Breast epithelium (tissue), 4 donors: ENCODE measurements at regions not wholly inside any gene's neighbourhood (a gene's known extent, or its start where the extent isn't known, plus 50 kb on each side); places are given as distances from the start of the nearest gene placed in this dataset.

ENCODE experiments used
- DNase-seq, 2 donors: peaks; one replicate each; pipeline ENCODE4 v3.0.0-alpha.2; 2019; ENCODE audit warnings: low spot score in 2 of 2
- H3K27ac ChIP-seq, 2 donors: fragments of 200-600 bp; sonication (generic) in 1 of 2; one replicate each; pipeline ENCODE4 v1.5.1; 2016 to 2019; ENCODE audit warnings: mild to moderate bottlenecking in 1 of 2
- H3K27me3 ChIP-seq, 2 donors: fragments of 200-600 bp; sonication (generic) in 1 of 2; one replicate each; pipeline versions ENCODE4 v1.5.1 to v1.6.0; 2017 to 2019; ENCODE audit warnings: control low read depth in 1 of 2, mild to moderate bottlenecking in 1 of 2
- H3K36me3 ChIP-seq: fragments of 200-600 bp; one replicate; pipeline ENCODE4 v1.5.1; 2019
- H3K4me1 ChIP-seq, 2 donors: fragments of 200-600 bp; sonication (generic); one replicate each; pipeline ENCODE4 v1.5.1; 2016 to 2019; ENCODE audit warnings: control low read depth in 1 of 2
- H3K4me3 ChIP-seq, 3 donors: fragments of 200-600 bp; sonication (generic); 1 replicate in 2 of 3; 2 replicates in 1 of 3; pipeline ENCODE4 v1.5.1; 2016 to 2019; ENCODE audit warnings: mild to moderate bottlenecking in 3 of 3, moderate library complexity in 2 of 3
- H3K9me3 ChIP-seq, 2 donors: fragments of 200-600 bp; sonication (generic) in 1 of 2; one replicate each; pipeline ENCODE4 v1.5.1; 2016 to 2019; ENCODE audit warnings: control low read depth in 1 of 2
- POLR2A ChIP-seq: fragments of 450-650 bp; IDR thresholded peaks from one replicate; pipeline ENCODE4 v1.6.1; 2016; ENCODE audit warnings: antibody characterized with exemption, mild to moderate bottlenecking, moderate library complexity
- POLR2AphosphoS5 ChIP-seq, 3 donors: sonication (generic); formaldehyde crosslinking; IDR thresholded peaks; one replicate each; pipeline ENCODE4 v1.6.1; 2017; ENCODE audit warnings: antibody characterized with exemption in 3 of 3
- intact Hi-C: fragments of 100-400 bp; cut with DNase I; formaldehyde crosslinking; loops from one replicate; pipeline ENCODE4 v1.15.1; 2023; ENCODE audit warnings: low total_unique reads
- TF ChIP-seq, protein P1 (sequence below), 3 donors: fragments of 450-650 bp; IDR thresholded peaks; one replicate each; pipeline ENCODE4 v1.5.1; 2016 to 2017; ENCODE audit warnings: antibody characterized with exemption in 3 of 3, mild to moderate bottlenecking in 3 of 3, moderate library complexity in 3 of 3

- TF ChIP-seq POLR2A = no peak
- TF ChIP-seq, protein P1, sequence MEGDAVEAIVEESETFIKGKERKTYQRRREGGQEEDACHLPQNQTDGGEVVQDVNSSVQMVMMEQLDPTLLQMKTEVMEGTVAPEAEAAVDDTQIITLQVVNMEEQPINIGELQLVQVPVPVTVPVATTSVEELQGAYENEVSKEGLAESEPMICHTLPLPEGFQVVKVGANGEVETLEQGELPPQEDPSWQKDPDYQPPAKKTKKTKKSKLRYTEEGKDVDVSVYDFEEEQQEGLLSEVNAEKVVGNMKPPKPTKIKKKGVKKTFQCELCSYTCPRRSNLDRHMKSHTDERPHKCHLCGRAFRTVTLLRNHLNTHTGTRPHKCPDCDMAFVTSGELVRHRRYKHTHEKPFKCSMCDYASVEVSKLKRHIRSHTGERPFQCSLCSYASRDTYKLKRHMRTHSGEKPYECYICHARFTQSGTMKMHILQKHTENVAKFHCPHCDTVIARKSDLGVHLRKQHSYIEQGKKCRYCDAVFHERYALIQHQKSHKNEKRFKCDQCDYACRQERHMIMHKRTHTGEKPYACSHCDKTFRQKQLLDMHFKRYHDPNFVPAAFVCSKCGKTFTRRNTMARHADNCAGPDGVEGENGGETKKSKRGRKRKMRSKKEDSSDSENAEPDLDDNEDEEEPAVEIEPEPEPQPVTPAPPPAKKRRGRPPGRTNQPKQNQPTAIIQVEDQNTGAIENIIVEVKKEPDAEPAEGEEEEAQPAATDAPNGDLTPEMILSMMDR (IDR thresholded peaks at IDR 0.05) = no peak
- TF ChIP-seq POLR2AphosphoS5 (IDR thresholded peaks at IDR 0.05) = no peak
- intact Hi-C loops = no loop called here
Observed at GRCh38 chr2:128432423-128432822, 113.8 kb upstream of the HS6ST1 start.

DNA sequence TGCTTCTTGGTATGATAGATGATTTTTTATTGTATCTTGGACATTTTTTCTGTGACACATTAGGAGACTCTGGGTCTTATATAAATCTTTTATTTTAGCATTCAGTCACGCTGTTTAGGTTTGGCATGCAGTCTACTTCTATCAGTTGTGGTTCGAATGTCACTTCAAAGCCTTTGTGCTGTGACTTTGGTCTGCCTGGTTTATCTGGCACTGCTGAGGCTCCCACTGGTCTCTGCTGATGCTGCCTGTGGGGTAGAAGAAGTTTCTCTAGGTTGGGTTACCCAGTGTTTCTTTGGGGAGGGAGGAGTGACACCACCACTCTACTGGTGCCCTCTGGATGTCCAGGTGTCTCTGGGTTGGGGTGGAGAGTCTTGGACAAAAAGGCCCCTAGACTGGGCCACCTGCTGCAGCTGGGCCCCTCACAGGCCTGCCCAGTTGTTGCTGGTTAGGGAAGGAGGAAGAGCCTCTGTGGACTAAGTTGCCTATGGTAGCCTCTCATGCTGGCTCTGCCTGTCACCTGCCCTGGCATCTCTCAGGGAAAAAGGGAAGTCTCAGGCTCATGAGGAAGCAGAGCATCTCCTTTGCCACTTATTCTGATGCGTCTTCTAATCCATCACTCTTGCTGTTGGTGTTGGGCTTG, 115.4 kb upstream of the HS6ST1 start:
- Histone ChIP-seq H3K27me3 (no peaks in the 10 kb centered on the region), H3K9me3 (peaks cover 0 to 10% of the 10 kb centered on the region in 2 donors), H3K4me3 (no peak overlapping the region), H3K36me3 (no peaks in the 10 kb centered on the region), H3K4me1 (no peaks in the 10 kb centered on the region), H3K27ac (no peak overlapping the region)
- peak in 1 of 2 donors; percentile 14 for DNase-seq
- TF ChIP-seq, protein P1 (IDR thresholded peaks at IDR 0.05) = no peak
- TF ChIP-seq POLR2A = no peak
- no peak for TF ChIP-seq POLR2AphosphoS5 (IDR thresholded peaks at IDR 0.05)
- intact Hi-C loops = no loop called here

More at GRCh38 chr2:128432423-128432822, 113.8 kb upstream of the HS6ST1 start:
- Histone ChIP-seq H3K4me3 (no peak overlapping the region), H3K9me3 (peaks cover 0 to 12% of the 10 kb centered on the region in 2 donors), H3K4me1 (no peaks in the 10 kb centered on the region), H3K36me3 (no peaks in the 10 kb centered on the region), H3K27me3 (no peaks in the 10 kb centered on the region), H3K27ac (no peak overlapping the region)
- DNase-seq = no peak

- intact Hi-C loops = no loop called here
- no peak overlapping the region for H3K4me3 ChIP-seq
- no peaks in the 10 kb centered on the region for H3K9me3 ChIP-seq
- no peak overlapping the region for H3K27ac ChIP-seq
- H3K4me1 ChIP-seq = peaks cover 0 to 3% of the 10 kb centered on the region in 2 donors
- DNase-seq = no peak
- no peaks in the 10 kb centered on the region for H3K36me3 ChIP-seq
- no peaks in the 10 kb centered on the region for H3K27me3 ChIP-seq
- no peak for TF ChIP-seq POLR2A
Observed at GRCh38 chr2:128435576-128436478, 117.2 kb upstream of the HS6ST1 start.

GRCh38 chr2:128436479-128437203, 118.0 kb upstream of the HS6ST1 start:
- peaks cover 0 to 8% of the 10 kb centered on the region in 2 donors for H3K4me1 ChIP-seq
- TF ChIP-seq POLR2AphosphoS5 (IDR thresholded peaks at IDR 0.05) (no peak), POLR2A (no peak)
- TF ChIP-seq, protein P1 (IDR thresholded peaks at IDR 0.05) = no peak
- H3K36me3 ChIP-seq = no peaks in the 10 kb centered on the region
- intact Hi-C loops = no loop called here
- no peaks in the 10 kb centered on the region for H3K27me3 ChIP-seq
- H3K27ac ChIP-seq = no peak overlapping the region
- no peak for DNase-seq
- H3K4me3 ChIP-seq = no peak overlapping the region
- H3K9me3 ChIP-seq = no peaks in the 10 kb centered on the region

DNA sequence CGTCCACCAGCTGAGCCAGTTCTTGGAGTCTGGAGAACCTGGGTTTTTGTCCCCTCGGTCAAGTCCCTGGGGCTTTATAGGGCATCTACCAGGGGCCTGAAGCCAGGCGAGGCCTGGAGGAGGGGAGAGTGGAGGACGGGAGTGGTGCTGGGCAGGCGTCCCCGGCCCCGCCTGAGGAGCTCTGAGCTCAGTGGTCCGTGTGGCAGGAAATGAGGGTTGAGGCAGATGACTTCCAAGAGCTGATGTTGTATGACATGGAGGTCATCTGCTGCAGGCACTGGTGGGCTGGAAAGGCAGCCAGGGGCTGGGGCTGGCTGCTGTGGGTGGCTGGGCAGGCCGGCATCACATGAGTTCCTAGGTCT, 118.5 kb upstream of the HS6ST1 start:
- no peak overlapping the region for H3K4me3 ChIP-seq
- H3K27ac ChIP-seq = no peak overlapping the region
- TF ChIP-seq, protein P1 (IDR thresholded peaks at IDR 0.05) = no peak
- TF ChIP-seq POLR2A (no peak), POLR2AphosphoS5 (IDR thresholded peaks at IDR 0.05) (no peak)
- no peaks in the 10 kb centered on the region for H3K27me3 ChIP-seq
- no peaks in the 10 kb centered on the region for H3K36me3 ChIP-seq
- intact Hi-C loops = no loop called here
- peaks cover 0 to 9% of the 10 kb centered on the region in 2 donors for H3K4me1 ChIP-seq
- H3K9me3 ChIP-seq = no peaks in the 10 kb centered on the region
- peak in 1 of 2 donors; percentile 9 for DNase-seq
